Keratinocyte (primary cell): ENCODE measurements at regions not wholly inside any gene's neighbourhood (a gene's known extent, or its start where the extent isn't known, plus 50 kb on each side); places are given as distances from the start of the nearest gene placed in this dataset.

Source experiments
- CTCF ChIP-seq, 3 experiments: IDR thresholded peaks in 1 of 3; conservative IDR thresholded peaks in 1 of 3; optimal IDR thresholded peaks in 1 of 3; 2 replicates in 2 of 3; 3 replicates in 1 of 3; pipeline versions ENCODE3 to v1.5.1; 2011; ENCODE audit warnings: low read length in 3 of 3, mild to moderate bottlenecking in 3 of 3, moderate library complexity in 2 of 3, control low read depth in 1 of 3, inconsistent platforms in 1 of 3; ENCODE audit not compliant: insufficient read depth in 2 of 3; ENCODE audit errors: extremely low read depth in 1 of 3
- EZH2 ChIP-seq: IDR thresholded peaks from one replicate; pipeline ENCODE4 v1.6.1; 2012; ENCODE audit warnings: inconsistent platforms, mild to moderate bottlenecking, low read length, moderate library complexity

DNA sequence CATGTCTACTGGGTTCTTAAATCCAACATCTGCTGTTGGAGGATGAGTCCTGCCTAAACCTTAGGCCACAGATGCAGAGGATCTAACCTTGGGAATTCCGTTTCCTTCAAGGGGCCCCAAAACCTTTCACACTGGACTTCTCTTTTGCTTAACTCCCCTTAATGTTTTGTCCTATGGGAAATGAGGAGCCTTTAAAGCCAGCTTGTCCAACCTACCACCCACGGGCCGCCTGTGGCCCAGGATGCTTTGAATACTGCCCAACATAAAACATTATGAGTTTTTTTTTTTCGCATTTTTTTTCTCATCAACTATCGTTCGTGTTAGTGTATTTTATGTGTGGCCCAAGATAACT lies 157.2 kb upstream of the SLC1A4 start:
- no peak for TF ChIP-seq CTCF (optimal IDR thresholded peaks at IDR 0.05 in 1 of 3, IDR thresholded peaks at IDR 0.05 in 1 of 3, conservative IDR thresholded peaks at IDR 0.05 in 1 of 3; ENCODE audit: extremely low read depth in 1 of 3, insufficient read depth in 2 of 3, low read length in 3 of 3)
- TF ChIP-seq EZH2 = no peak
